ENCODE measurements at regions not wholly inside any gene's neighbourhood (a gene's known extent, or its start where the extent isn't known, plus 50 kb on each side); places are given as distances from the start of the nearest gene placed in this dataset.
"Not testable (repeated sequence)": the region's sequence is repeated elsewhere in the genome, so short reads cannot be mapped to it uniquely, and the experiment has no call there.

DNA sequence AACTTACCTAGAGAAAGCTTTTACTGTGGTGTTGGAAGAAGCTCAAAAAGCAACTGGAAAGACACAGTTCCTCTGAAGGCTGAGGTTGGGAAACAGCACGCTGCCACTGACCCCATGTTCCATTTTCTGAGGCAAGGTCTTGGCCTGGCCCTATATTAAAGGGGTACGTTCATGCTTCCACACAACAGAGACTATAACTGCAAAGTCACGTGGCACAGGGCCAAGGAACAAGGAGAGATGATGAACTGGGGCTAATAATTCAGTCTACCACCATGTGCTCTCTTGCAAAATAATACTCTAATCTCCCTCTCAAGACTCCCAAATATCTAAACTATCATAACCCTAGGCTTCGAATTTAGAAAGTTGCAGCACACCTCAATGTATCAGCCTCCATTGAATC lies 381.6 kb downstream of the DSEL start:
- DNase-seq (ENCODE audit: low read depth in 2 of 2) = no peak

DNA sequence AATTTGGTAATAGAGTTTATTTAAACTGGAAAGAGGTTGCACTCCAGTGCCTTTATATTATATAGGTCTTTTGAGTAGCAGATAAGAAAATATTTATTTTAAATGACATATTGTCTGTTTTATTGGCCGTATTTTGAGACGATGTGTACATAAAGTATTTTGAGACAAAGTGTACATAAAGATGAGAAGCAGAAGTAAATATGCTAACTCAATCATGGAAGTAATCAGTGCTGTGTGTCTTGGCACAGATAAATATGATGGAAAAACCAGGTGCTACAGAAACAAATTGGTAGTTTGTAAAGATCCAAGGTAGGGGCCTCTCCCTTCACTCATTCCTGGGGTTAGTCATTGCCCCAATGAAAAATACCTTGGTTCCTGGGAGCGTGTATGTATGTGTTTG lies 382.9 kb downstream of the DSEL start:
- no peak for DNase-seq (ENCODE audit: low read depth in 2 of 2)

GRCh38 chr18:67132919-67133318 lies 383.6 kb downstream of the DSEL start:
- no peak for DNase-seq (ENCODE audit: low read depth in 2 of 2)

DNA sequence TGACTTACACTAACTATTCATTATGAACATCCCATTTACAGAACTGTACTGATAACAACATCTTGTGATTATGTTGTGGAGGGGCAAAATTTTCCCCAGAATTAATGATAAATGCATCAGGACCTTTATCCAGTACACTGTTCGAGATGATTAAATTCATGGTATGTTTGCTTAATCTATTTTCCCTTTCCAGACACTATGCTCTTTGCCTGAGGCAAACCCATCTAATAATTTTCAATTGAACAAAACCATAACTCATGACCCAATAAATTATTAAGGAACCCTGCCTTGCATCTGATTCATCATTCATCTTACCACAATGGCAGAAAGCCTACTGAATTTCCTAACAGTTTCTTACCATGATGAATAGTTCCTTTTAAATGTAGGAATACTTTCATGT lies 385.0 kb downstream of the DSEL start:
- no peak for DNase-seq (ENCODE audit: low read depth in 2 of 2)

DNA sequence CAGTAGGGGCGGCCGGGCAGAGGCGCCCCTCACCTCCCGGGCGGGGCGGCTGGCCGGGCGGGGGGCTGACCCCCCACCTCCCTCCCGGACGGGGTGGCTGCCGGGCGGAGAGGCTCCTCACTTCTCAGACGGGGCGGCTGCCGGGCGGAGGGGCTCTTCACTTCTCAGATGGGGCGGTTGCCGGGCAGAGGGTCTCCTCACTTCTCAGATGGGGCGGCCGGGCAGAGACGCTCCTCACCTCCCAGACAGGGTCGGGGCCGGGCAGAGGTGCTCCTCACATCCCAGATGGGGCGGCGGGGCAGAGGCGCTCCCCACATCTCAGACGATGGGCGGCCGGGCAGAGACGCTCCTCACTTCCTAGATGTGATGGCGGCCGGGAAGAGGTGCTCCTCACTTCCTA lies 389.8 kb downstream of the DSEL start:
- not testable (repeated sequence) for DNase-seq (ENCODE audit: low read depth in 2 of 2)

GRCh38 chr18:67123901-67124300 lies 392.6 kb downstream of the DSEL start:
- no peak for DNase-seq (ENCODE audit: low read depth in 2 of 2)

DNA sequence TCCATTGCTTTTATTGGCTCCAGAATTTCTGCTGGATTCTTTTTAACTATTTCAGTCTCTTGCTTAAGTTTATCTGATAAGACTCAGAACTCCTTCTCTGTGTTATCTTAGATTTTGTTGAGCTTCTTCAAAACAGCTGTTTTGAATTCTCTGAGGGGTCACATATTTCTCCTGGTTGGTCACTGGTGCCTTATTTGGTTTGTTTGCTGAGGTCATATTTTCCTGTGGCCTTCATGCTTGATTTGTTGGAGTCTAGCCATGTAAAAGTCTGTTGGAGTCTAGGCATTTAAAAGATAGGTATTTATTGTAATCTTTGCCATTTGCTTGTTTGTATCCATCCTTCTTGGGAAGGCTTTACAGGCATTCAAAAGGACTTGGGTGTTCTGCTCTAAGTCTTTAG lies 398.7 kb downstream of the DSEL start:
- DNase-seq (ENCODE audit: low read depth in 2 of 2) = no peak

DNA sequence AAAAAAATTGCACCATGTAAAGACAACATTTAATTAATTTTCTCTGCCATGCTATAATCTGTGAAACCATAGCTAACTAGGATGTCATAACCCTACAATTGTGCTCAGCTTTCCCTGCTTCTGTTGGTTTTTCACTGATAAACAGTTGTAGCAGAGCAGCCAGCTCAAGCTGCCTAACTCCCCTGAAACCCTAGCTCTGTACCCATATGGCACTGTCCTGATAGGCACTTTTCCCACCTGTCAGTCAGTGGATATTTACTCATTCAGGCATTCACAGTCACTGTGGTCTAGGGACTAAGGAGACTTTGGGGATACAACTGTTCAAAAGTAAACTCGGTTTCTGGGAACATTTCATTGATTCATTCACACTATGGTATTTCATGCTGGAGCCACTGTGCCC lies 407.0 kb downstream of the DSEL start:
- DNase-seq (ENCODE audit: low read depth in 2 of 2) = no peak

DNA sequence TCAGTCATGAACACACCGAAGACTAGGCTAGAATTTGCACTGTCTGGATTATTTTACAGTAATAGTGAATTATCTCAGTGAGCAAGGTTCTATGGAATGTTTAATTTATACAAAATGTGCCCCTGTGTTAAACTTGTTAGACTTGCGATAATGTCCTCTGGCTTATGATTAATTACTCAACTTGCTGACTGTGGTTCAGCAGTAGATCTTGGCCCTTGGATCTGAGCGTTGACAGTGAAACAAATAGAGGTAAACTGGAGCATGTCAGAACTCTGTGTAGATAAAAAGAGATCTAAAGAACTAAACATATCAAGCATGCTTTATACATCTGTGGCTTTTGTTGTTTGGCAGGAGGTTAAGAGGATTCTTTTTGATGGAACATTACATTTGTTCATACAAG lies 407.6 kb downstream of the DSEL start:
- no peak for DNase-seq (ENCODE audit: low read depth in 2 of 2)

- peak; percentile 4 to 11 for DNase-seq (ENCODE audit: low read depth in 2 of 2)
Observed at GRCh38 chr18:67104700-67105284, 411.7 kb downstream of the DSEL start.

- DNase-seq (ENCODE audit: low read depth in 2 of 2) = no peak
Observed at GRCh38 chr18:67094123-67094522, 422.4 kb downstream of the DSEL start.

DNA sequence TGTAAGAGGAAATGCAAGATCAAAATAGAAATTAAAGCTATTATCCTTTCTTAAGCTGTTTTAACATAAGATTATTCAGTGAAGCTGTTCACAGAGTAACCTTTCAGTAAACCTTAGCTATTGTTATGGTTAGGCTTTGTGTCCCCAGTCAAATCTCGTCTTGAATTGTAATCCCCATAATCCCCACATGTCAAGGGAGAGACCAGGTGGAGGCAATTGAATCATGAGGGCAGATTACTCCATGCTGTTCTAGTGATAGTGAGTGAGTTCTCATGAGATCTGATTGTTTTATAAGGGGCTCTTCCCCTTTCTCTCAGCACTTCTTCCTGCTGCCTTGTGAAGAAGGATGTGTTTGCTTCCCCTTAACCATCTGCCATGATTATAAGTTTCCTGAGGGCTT lies 424.4 kb downstream of the DSEL start:
- no peak for DNase-seq (ENCODE audit: low read depth in 2 of 2)

- DNase-seq (ENCODE audit: low read depth in 2 of 2) = no peak
Observed at GRCh38 chr18:67081482-67082211, 434.9 kb downstream of the DSEL start.

- no peak for DNase-seq (ENCODE audit: low read depth in 2 of 2)
Observed at GRCh38 chr18:67080601-67081000, 435.9 kb downstream of the DSEL start.

GRCh38 chr18:67074309-67074708 lies 442.2 kb downstream of the DSEL start:
- DNase-seq (ENCODE audit: low read depth in 2 of 2) = no peak

DNA sequence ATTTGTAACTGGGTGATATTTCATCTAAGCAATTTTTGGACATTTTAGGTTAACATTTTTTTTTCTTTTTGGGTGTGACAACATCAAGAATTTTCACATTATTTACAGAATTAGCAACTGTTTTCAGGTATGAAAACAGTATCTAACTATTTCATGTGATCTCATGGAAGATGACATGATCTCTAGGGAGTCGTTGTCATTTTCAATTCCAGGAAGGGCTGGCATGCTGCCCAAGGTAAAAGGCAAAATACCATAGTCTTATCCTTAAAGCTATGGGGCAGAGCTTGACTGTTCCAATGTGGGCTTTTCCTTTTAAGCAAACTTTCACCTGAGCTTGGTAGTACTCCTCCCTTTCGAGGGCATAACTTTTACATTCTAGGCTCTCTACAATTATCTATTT lies 443.7 kb downstream of the DSEL start:
- no peak for DNase-seq (ENCODE audit: low read depth in 2 of 2)

- DNase-seq (ENCODE audit: low read depth in 2 of 2) = no peak
Observed at GRCh38 chr18:67068608-67069007, 447.9 kb downstream of the DSEL start.

DNA sequence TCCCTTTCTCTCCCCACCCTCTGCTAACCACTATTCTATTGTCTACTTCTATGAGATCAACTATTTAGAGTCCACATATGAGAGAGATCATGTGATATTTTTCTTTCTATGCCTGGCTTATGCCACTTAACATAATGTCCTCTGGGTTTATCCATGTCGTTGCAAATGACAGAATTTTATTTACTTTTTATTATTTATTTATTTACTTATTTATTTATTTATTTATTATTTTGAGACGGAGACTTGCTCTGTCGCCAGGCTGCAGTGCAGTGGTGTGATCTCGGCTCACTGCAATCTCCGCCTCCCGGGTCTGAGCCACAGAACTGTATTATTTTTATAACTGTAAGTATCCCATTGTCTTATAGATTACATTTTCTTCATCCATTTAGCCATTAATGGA lies 443.4 kb upstream of the CDH19 start:
- no peak for DNase-seq (ENCODE audit: low read depth in 2 of 2)

GRCh38 chr18:67043276-67043675 lies 439.4 kb upstream of the CDH19 start:
- DNase-seq (ENCODE audit: low read depth in 2 of 2) = no peak

- DNase-seq (ENCODE audit: low read depth in 2 of 2) = no peak
Observed at GRCh38 chr18:67041334-67041733, 437.4 kb upstream of the CDH19 start.

DNA sequence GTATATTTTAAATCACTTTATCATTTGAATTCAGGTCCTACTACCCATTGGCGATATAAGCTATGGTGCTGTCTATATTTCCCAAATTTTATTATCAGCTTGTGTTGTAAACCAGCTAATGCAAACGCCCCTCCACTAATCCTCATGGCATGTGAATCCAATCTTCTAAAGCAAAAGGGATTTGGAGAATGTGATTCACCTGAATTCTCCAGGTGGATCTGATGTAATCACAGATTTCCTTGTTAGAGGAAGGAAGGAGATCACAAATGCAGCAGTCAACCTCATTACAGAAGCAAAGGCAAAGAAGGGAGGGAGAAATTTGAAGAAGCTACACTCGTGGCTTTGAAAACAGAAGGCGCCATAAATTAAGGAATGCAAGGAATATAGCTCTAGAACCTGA lies 431.1 kb upstream of the CDH19 start:
- DNase-seq (ENCODE audit: low read depth in 2 of 2) = no peak

DNA sequence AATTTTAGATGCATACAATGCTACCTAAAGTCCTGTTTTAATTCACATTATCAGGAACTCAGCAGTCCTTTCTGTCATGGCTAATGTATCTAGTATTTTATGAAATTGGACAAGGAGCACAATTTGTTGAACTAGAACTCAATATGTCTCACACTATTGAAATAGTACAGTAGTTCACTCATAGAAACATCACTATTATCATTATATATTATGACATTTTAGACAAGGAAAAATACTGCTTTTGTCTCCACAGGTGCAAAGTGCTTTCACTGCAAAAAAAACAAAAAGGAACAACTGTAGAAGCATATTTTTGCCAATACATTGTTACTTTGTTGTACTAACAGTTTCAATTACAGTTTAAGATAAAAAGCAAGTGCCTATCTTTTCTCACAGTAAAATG lies 419.2 kb upstream of the CDH19 start:
- no peak for DNase-seq (ENCODE audit: low read depth in 2 of 2)

- no peak for DNase-seq (ENCODE audit: low read depth in 2 of 2)
Observed at GRCh38 chr18:67010919-67011318, 407.0 kb upstream of the CDH19 start.

- DNase-seq (ENCODE audit: low read depth in 2 of 2) = no peak
Observed at GRCh38 chr18:67007999-67008398, 404.1 kb upstream of the CDH19 start.
